ENCODE measurements at regions not wholly inside any gene's neighbourhood (a gene's known extent, or its start where the extent isn't known, plus 50 kb on each side); places are given as distances from the start of the nearest gene placed in this dataset.

GRCh38 chr13:105527127-105527526 is 1008.3 kb downstream of the EFNB2 start:
- no peak overlapping the region for H4K5ac ChIP-seq (ENCODE audit: insufficient read length, low read depth, low read length)
- no peaks in the 10 kb centered on the region for H3K4me1 ChIP-seq (replicated peaks in 1 of 4; ENCODE audit: control insufficient read depth in 3 of 4, insufficient read depth in 4 of 4, low read length in 3 of 4)
- H3K9ac ChIP-seq (replicated peaks in 1 of 4; ENCODE audit: extremely low read depth in 1 of 4, low read depth in 3 of 4, low read length in 3 of 4) = no peak overlapping the region
- no peak overlapping the region for H2BK15ac ChIP-seq (ENCODE audit: low read length)
- H3K23me2 ChIP-seq (ENCODE audit: low read depth, low read length) = no peaks in the 10 kb centered on the region
- no peak overlapping the region for H3K4me2 ChIP-seq (ENCODE audit: insufficient read depth in 1 of 2, low read depth in 2 of 2, low read length in 2 of 2)
- H2BK20ac ChIP-seq (ENCODE audit: low read length) = no peak overlapping the region
- no peaks in the 10 kb centered on the region for H4K20me1 ChIP-seq (replicated peaks in 1 of 2; ENCODE audit: control insufficient read depth in 1 of 2, insufficient read depth in 2 of 2, low read length in 2 of 2)
- no peak overlapping the region for H2AFZ ChIP-seq (ENCODE audit: low read length)
- H3K4ac ChIP-seq (replicated peaks; ENCODE audit: insufficient read length, low read depth, low read length) = no peak overlapping the region
- no peak overlapping the region for H3K14ac ChIP-seq (ENCODE audit: insufficient read length)
- WGBS, 2 experiments (ENCODE audit: extremely low coverage in 1 of 2, insufficient coverage in 1 of 2, insufficient read length in 1 of 2, insufficient replicate concordance in 2 of 2, low coverage in 1 of 2, low lambda C conversion rate in 2 of 2, missing lambda C conversion rate in 1 of 2) = 92% methylated on average over 5 of the region's 5 CpGs; no CpG with 5 or more reads in 1 of the 2 experiments
- no peak overlapping the region for H2BK12ac ChIP-seq (ENCODE audit: low read depth, low read length)
- ChIA-PET POLR2A (ENCODE audit: partially characterized antibody) (no interaction called here), CTCF (ENCODE audit: partially characterized antibody) (no interaction called here)
- no peak overlapping the region for H2AK5ac ChIP-seq (ENCODE audit: low read depth, low read length)
- DNase-seq (ENCODE audit: low read depth in 1 of 2, low spot score in 2 of 2) = no peak
- no peaks in the 10 kb centered on the region for H3K36me3 ChIP-seq (ENCODE audit: control insufficient read depth in 2 of 4, insufficient read depth in 4 of 4, low read length in 3 of 4)
- H4K91ac ChIP-seq (replicated peaks; ENCODE audit: insufficient read length, low read length) = no peak overlapping the region
- no peak overlapping the region for H3K56ac ChIP-seq (replicated peaks; ENCODE audit: insufficient read length, low read depth, low read length)
- H2BK120ac ChIP-seq (replicated peaks; ENCODE audit: low read depth, low read length) = no peak overlapping the region
- no peak overlapping the region for H4K8ac ChIP-seq (ENCODE audit: extremely low read depth, insufficient read depth, low read length)
- no peak overlapping the region for H3K23ac ChIP-seq (ENCODE audit: insufficient read length)
- H3K18ac ChIP-seq (ENCODE audit: extremely low read depth, low read length) = no peak overlapping the region
- no peak overlapping the region for H3K27ac ChIP-seq (ENCODE audit: low read depth, low read length)
- no peak overlapping the region for H3K4me3 ChIP-seq (ENCODE audit: extremely low read depth in 1 of 4, insufficient read depth in 2 of 4, low read depth in 3 of 4, low read length in 4 of 4)
- H3K9me3 ChIP-seq (ENCODE audit: insufficient read depth in 2 of 2, low read depth in 1 of 2, low read length in 1 of 2) = no peaks in the 10 kb centered on the region
- H3K79me2 ChIP-seq (ENCODE audit: control insufficient read depth in 1 of 2, insufficient read depth in 2 of 2, low read length in 2 of 2) = no peaks in the 10 kb centered on the region
- peaks cover 0 to 1% (median 0%) of the 10 kb centered on the region in 4 experiments; a peak in 1 of 7 replicates for H3K27me3 ChIP-seq (replicated peaks in 1 of 4; ENCODE audit: control insufficient read depth in 3 of 4, extremely low read depth in 1 of 4, insufficient read depth in 3 of 4, low read length in 3 of 4)
- no peaks in the 10 kb centered on the region for H3K79me1 ChIP-seq (ENCODE audit: low read depth, low read length)
- no peak for FAIRE-seq
- H2BK5ac ChIP-seq (ENCODE audit: low read depth, low read length) = no peak overlapping the region
- TF ChIP-seq EGR1 (IDR thresholded peaks at IDR 0.05; ENCODE audit: borderline replicate concordance, low read depth, low read length) = no peak
- TF ChIP-seq CBX8 (IDR thresholded peaks at IDR 0.05; ENCODE audit: borderline replicate concordance, low read depth, low read length) = no peak
- TF ChIP-seq SIX5 (IDR thresholded peaks at IDR 0.05; ENCODE audit: low read depth, low read length) = no peak
- no peak for TF ChIP-seq SUZ12 (IDR thresholded peaks at IDR 0.05; ENCODE audit: low read length)
- TF ChIP-seq SP4 (IDR thresholded peaks at IDR 0.05; ENCODE audit: low read length) = no peak
- no peak for TF ChIP-seq SP2 (IDR thresholded peaks at IDR 0.05; ENCODE audit: low read length)
- no peak for TF ChIP-seq PHF8 (conservative IDR thresholded peaks at IDR 0.05; ENCODE audit: low read depth, low read length)
- no peak for TF ChIP-seq GTF2F1 (IDR thresholded peaks at IDR 0.05; ENCODE audit: borderline replicate concordance, low read depth, low read length)
- no peak for TF ChIP-seq EZH2 (IDR thresholded peaks at IDR 0.05; ENCODE audit: low read depth, low read length, severe bottlenecking)
- TF ChIP-seq HDAC6 (IDR thresholded peaks at IDR 0.05; ENCODE audit: low read depth, low read length) = no peak
- no peak for TF ChIP-seq ASH2L (IDR thresholded peaks at IDR 0.05; ENCODE audit: low read length)
- TF ChIP-seq SP1 (IDR thresholded peaks at IDR 0.05; ENCODE audit: low read depth, low read length) = no peak
- no peak for TF ChIP-seq FOSL1 (IDR thresholded peaks at IDR 0.05; ENCODE audit: insufficient read depth, low read depth, low read length)
- TF ChIP-seq ZNF274 (IDR thresholded peaks at IDR 0.05; ENCODE audit: borderline replicate concordance, extremely low read depth, low read length) = no peak
- TF ChIP-seq MAX (IDR thresholded peaks at IDR 0.05) = no peak
- TF ChIP-seq CHD1 (IDR thresholded peaks at IDR 0.05; ENCODE audit: low read depth, low read length) = no peak
- TF ChIP-seq KDM1A (IDR thresholded peaks at IDR 0.05; ENCODE audit: borderline replicate concordance, low read length) = no peak
